GM19455 (cell line): ENCODE measurements at regions not wholly inside any gene's neighbourhood (a gene's known extent, or its start where the extent isn't known, plus 50 kb on each side); places are given as distances from the start of the nearest gene placed in this dataset.
"Not testable (repeated sequence)": the region's sequence is repeated elsewhere in the genome, so short reads cannot be mapped to it uniquely, and the experiment has no call there.

Source experiments
- ATAC-seq: cut with Tn5 transposase; IDR thresholded peaks from one replicate; pipeline ENCODE4 v1.9.1; 2021; ENCODE audit not compliant: unreplicated experiment

- no peak for ATAC-seq
Observed at GRCh38 chr6:79810185-79810705, 137.1 kb downstream of the ELOVL4 start.

GRCh38 chr6:79808921-79809320 lies 138.4 kb downstream of the ELOVL4 start:
- no peak for ATAC-seq

- not testable (repeated sequence) for ATAC-seq
Observed at GRCh38 chr6:79806661-79807060, 140.7 kb downstream of the ELOVL4 start.

- ATAC-seq, result no peak
Observed at GRCh38 chr6:79804732-79805131, 142.6 kb downstream of the ELOVL4 start.

- ATAC-seq, result no peak
Observed at GRCh38 chr6:79803917-79804316, 143.4 kb downstream of the ELOVL4 start.

- ATAC-seq, result no peak
Observed at GRCh38 chr6:79802657-79803300, 144.6 kb downstream of the ELOVL4 start.

- no peak for ATAC-seq
Observed at GRCh38 chr6:79801362-79801761, 146.0 kb downstream of the ELOVL4 start.

GRCh38 chr6:79798841-79799240 lies 148.5 kb downstream of the ELOVL4 start:
- ATAC-seq, result no peak

- ATAC-seq, result no peak
Observed at GRCh38 chr6:79797912-79798311, 149.4 kb downstream of the ELOVL4 start.

- ATAC-seq, result no peak
Observed at GRCh38 chr6:79797163-79797764, 150.1 kb downstream of the ELOVL4 start.

GRCh38 chr6:79796197-79796596 lies 151.2 kb downstream of the ELOVL4 start:
- ATAC-seq, result no peak

- ATAC-seq, result no peak
Observed at GRCh38 chr6:79789896-79790295, 157.5 kb downstream of the ELOVL4 start.

GRCh38 chr6:79788756-79789155 lies 157.6 kb downstream of the SH3BGRL2 start:
- ATAC-seq, result no peak

GRCh38 chr6:79787626-79788025 lies 156.5 kb downstream of the SH3BGRL2 start:
- ATAC-seq, result no peak

- ATAC-seq, result no peak
Observed at GRCh38 chr6:79784395-79784753, 153.2 kb downstream of the SH3BGRL2 start.

GRCh38 chr6:79783670-79784394 lies 152.7 kb downstream of the SH3BGRL2 start:
- ATAC-seq, result no peak

GRCh38 chr6:79782792-79783580 lies 151.9 kb downstream of the SH3BGRL2 start:
- no peak for ATAC-seq

- ATAC-seq, result no peak
Observed at GRCh38 chr6:79781916-79782315, 150.8 kb downstream of the SH3BGRL2 start.

- no peak for ATAC-seq
Observed at GRCh38 chr6:79780881-79781280, 149.8 kb downstream of the SH3BGRL2 start.

GRCh38 chr6:79778816-79779215 lies 147.7 kb downstream of the SH3BGRL2 start:
- no peak for ATAC-seq
